GM20000 (cell line): ENCODE measurements at regions not wholly inside any gene's neighbourhood (a gene's known extent, or its start where the extent isn't known, plus 50 kb on each side); places are given as distances from the start of the nearest gene placed in this dataset.
"Not testable (repeated sequence)": the region's sequence is repeated elsewhere in the genome, so short reads cannot be mapped to it uniquely, and the experiment has no call there.

Source experiments
- DNase-seq: peaks from one replicate; pipeline ENCODE4 v3.0.0; 2012; ENCODE audit warnings: low spot score
- CTCF ChIP-seq: IDR thresholded peaks from 2 replicates; pipeline ENCODE4 v1.5.1; 2012; ENCODE audit warnings: mild to moderate bottlenecking, control low read depth; ENCODE audit errors: extremely low read depth, missing control alignments

DNA sequence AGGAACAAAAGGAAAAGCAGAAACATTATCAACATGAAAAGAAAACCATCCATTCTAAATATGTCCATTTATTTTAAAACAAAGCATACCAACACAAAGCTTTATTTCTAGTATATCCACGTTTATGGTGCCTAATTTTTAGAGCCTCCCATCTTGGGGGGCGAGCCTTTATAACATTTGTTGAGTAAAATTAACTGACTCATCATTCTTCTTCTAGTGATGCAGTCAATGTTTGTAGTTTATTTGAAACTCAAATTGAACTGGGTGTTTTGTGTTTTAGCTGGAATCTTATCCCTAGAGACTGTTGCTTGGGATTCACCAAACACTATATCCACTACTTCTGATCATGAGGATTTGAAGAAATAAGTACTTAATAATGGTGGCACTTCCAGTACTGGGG is 366.4 kb upstream of the NPVF start:
- no peak for DNase-seq
- TF ChIP-seq CTCF = no peak

- TF ChIP-seq CTCF = no peak
- no peak for DNase-seq
Measured at GRCh38 chr7:25595996-25596395, 367.7 kb upstream of the NPVF start.

DNA sequence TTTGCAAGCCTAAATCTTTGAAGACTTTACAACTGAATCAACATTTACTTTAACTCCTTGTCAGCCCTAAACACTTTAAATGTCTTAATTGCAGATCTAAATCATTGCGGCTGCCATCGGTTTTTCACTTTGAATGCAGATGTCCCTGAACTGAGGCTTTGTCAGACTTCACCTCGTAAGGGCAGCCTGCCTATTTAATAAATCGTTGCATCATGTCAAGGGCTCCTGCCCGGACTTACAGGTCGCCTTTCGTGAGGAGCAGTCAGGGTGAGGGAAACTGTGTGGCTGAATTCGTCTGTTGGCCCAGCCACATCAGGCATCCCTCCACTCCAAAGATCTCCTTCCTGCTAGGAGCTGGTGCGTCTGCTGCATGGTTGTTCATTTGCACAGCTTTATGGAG is 368.2 kb upstream of the NPVF start:
- DNase-seq = no peak
- no peak for TF ChIP-seq CTCF

GRCh38 chr7:25597946-25598345 is 369.7 kb upstream of the NPVF start:
- DNase-seq = no peak
- TF ChIP-seq CTCF = no peak

GRCh38 chr7:25598765-25599164 is 370.5 kb upstream of the NPVF start:
- no peak for TF ChIP-seq CTCF
- DNase-seq = no peak

GRCh38 chr7:25600262-25600920 is 372.1 kb upstream of the NPVF start:
- no peak for TF ChIP-seq CTCF
- no peak for DNase-seq

GRCh38 chr7:25602730-25603426 is 374.6 kb upstream of the NPVF start:
- not testable (repeated sequence) for DNase-seq

DNA sequence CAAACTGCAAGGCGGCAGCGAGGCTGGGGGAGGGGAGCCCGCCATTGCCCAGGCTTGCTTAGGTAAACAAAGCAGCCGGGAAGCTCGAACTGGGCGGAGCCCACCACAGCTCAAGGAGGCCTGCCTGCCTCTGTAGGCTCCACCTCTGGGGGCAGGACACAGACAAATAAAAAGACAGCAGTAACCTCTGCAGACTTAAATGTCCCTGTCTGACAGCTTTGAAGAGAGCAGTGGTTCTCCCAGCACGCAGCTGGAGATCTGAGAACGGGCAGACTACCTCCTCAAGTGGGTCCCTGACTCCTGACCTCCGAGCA is 375.1 kb upstream of the NPVF start:
- not testable (repeated sequence) for DNase-seq
